IMR-90 (cell line): ENCODE measurements at regions not wholly inside any gene's neighbourhood (a gene's known extent, or its start where the extent isn't known, plus 50 kb on each side); places are given as distances from the start of the nearest gene placed in this dataset.

ENCODE experiments used
- ATAC-seq: fragments of 200-7000 bp; cut with Tn5 transposase; 2 replicates; pipeline ENCODE4 v1.9.1; 2020; ENCODE audit warnings: low read depth, mild to moderate bottlenecking, moderate library complexity
- BruUV-seq: library from RNA; stranded (reverse); fragments of 400-500 nt; replicated peaks from 2 replicates; lab custom pipeline; 2021; lab: Mats Ljungman, UMichigan
- CTCF ChIA-PET: fragments of 300-600 bp; formaldehyde crosslinking; extraction: SDS; loops from one replicate; lab custom pipeline; 2021; ENCODE audit warnings: antibody characterized with exemption; lab: Yijun Ruan, JAX
- POLR2A ChIA-PET: fragments of 300-600 bp; sonication (Branson Sonifier 250); formaldehyde crosslinking; loops from one replicate; lab custom pipeline; 2022; ENCODE audit warnings: antibody characterized with exemption; ENCODE audit not compliant: unreplicated experiment; lab: Charles Lee
- DNase-seq: peaks from one replicate; pipeline ENCODE4 v3.0.0; 2013
- H2AFZ ChIP-seq: replicated peaks from 2 replicates; pipeline ENCODE3; 2013; ENCODE audit warnings: low read length, mild to moderate bottlenecking; ENCODE audit not compliant: poor library complexity
- H2AK5ac ChIP-seq: 2 replicates; pipeline ENCODE4 v1.6.1; 2013; ENCODE audit warnings: low read depth, low read length, inconsistent platforms
- H2AK9ac ChIP-seq: replicated peaks from 2 replicates; pipeline ENCODE3; 2013; ENCODE audit warnings: mild to moderate bottlenecking, low read depth, low read length, moderate library complexity; ENCODE audit not compliant: poor library complexity
- H2BK120ac ChIP-seq: 2 replicates; pipeline ENCODE4 v1.6.1; 2013; ENCODE audit warnings: low read depth, low read length, inconsistent platforms
- H2BK15ac ChIP-seq: 3 replicates; pipeline ENCODE4 v1.6.1; 2013; ENCODE audit warnings: low read depth, low read length, inconsistent platforms
- H2BK20ac ChIP-seq: 2 replicates; pipeline ENCODE4 v1.6.1; 2013; ENCODE audit warnings: low read depth, mild to moderate bottlenecking, inconsistent platforms, low read length, moderate library complexity
- H2BK5ac ChIP-seq: 2 replicates; pipeline ENCODE4 v1.6.1; 2013; ENCODE audit warnings: mild to moderate bottlenecking, low read depth, low read length, inconsistent platforms; ENCODE audit not compliant: poor library complexity, severe bottlenecking
- H3K14ac ChIP-seq: replicated peaks from 2 replicates; pipeline ENCODE4 v1.6.1; 2013; ENCODE audit warnings: low read depth, low read length, inconsistent platforms
- H3K18ac ChIP-seq: 2 replicates; pipeline ENCODE4 v1.6.1; 2013; ENCODE audit warnings: low read depth, low read length, control low read depth
- H3K23ac ChIP-seq: 2 replicates; pipeline ENCODE4 v1.6.1; 2013; ENCODE audit warnings: low read depth, low read length, inconsistent platforms
- H3K27ac ChIP-seq: 2 replicates; pipeline ENCODE4 v1.5.1; 2013; ENCODE audit warnings: mild to moderate bottlenecking, control low read depth, low read length; ENCODE audit not compliant: insufficient read depth
- H3K27me3 ChIP-seq: 2 replicates; pipeline ENCODE4 v1.6.1; 2013; ENCODE audit warnings: low read length; ENCODE audit not compliant: control insufficient read depth, insufficient read depth
- H3K36me3 ChIP-seq: 2 replicates; pipeline ENCODE4 v1.6.1; 2013; ENCODE audit warnings: low read length, mixed read lengths; ENCODE audit not compliant: control insufficient read depth, insufficient read depth
- H3K4ac ChIP-seq: 2 replicates; pipeline ENCODE4 v1.6.1; 2013; ENCODE audit warnings: low read depth, low read length, inconsistent platforms
- H3K4me1 ChIP-seq: 2 replicates; pipeline ENCODE4 v1.6.1; 2013; ENCODE audit warnings: low read length, mixed read lengths; ENCODE audit not compliant: control insufficient read depth, insufficient read depth
- H3K4me2 ChIP-seq: 2 replicates; pipeline ENCODE4 v1.6.1; 2013; ENCODE audit warnings: low read depth, mild to moderate bottlenecking, control low read depth, low read length, moderate library complexity
- H3K4me3 ChIP-seq: 2 replicates; pipeline ENCODE4 v1.5.1; 2013; ENCODE audit warnings: low read depth, mild to moderate bottlenecking, control low read depth, low read length, moderate library complexity; ENCODE audit not compliant: insufficient read depth
- H3K56ac ChIP-seq: 2 replicates; pipeline ENCODE4 v1.6.1; 2013; ENCODE audit warnings: low read length, inconsistent platforms; ENCODE audit not compliant: insufficient read depth; ENCODE audit errors: extremely low read depth
- H3K79me1 ChIP-seq, 2 experiments: 2 replicates each; pipeline ENCODE4 v1.6.1; 2013; ENCODE audit warnings: low read length in 2 of 2, inconsistent platforms in 1 of 2, low read depth in 1 of 2
- H3K9ac ChIP-seq: 2 replicates; pipeline ENCODE4 v1.6.1; 2013; ENCODE audit warnings: low read depth, low read length, control low read depth
- H3K9me1 ChIP-seq: 2 replicates; pipeline ENCODE4 v1.6.1; 2013; ENCODE audit warnings: low read length, inconsistent platforms; ENCODE audit not compliant: insufficient read depth
- H3K9me3 ChIP-seq: 2 replicates; pipeline ENCODE4 v1.6.1; 2013; ENCODE audit warnings: low read length; ENCODE audit not compliant: control insufficient read depth, insufficient read depth
- H4K20me1 ChIP-seq: 2 replicates; pipeline ENCODE4 v1.6.1; 2013; ENCODE audit warnings: low read length, inconsistent platforms; ENCODE audit not compliant: insufficient read depth
- H4K5ac ChIP-seq: 2 replicates; pipeline ENCODE4 v1.6.1; 2013; ENCODE audit warnings: mild to moderate bottlenecking, low read depth, low read length, control low read depth
- H4K8ac ChIP-seq, 2 experiments: 2 replicates each; pipeline ENCODE4 v1.6.1; 2013; ENCODE audit warnings: low read depth in 2 of 2, low read length in 2 of 2, control low read depth in 1 of 2, inconsistent platforms in 1 of 2
- H4K91ac ChIP-seq: 2 replicates; pipeline ENCODE4 v1.6.1; 2013; ENCODE audit warnings: low read depth, low read length, inconsistent platforms; ENCODE audit not compliant: insufficient read depth
- BHLHE40 ChIP-seq: fragments of 150-350 bp; IDR thresholded peaks from 2 replicates; pipeline ENCODE4 v1.6.1; 2016; ENCODE audit warnings: mild to moderate bottlenecking, low read depth, low read length
- CEBPB ChIP-seq: IDR thresholded peaks from 2 replicates; pipeline ENCODE4 v1.6.1; 2012; ENCODE audit warnings: low read depth, low read length, improper control_type of control experiment
- CHD1 ChIP-seq: IDR thresholded peaks from 2 replicates; pipeline ENCODE4 v1.6.1; 2012; ENCODE audit warnings: low read depth, low read length, improper control_type of control experiment
- CTCF ChIP-seq: conservative IDR thresholded peaks from 2 replicates; pipeline ENCODE4 v1.5.1; 2012; ENCODE audit warnings: mild to moderate bottlenecking, low read depth, low read length, improper control_type of control experiment
- FOS ChIP-seq: fragments of 150-350 bp; IDR thresholded peaks from 2 replicates; pipeline ENCODE4 v1.6.1; 2016; ENCODE audit warnings: low read depth, low read length
- MAFK ChIP-seq: IDR thresholded peaks from 2 replicates; pipeline ENCODE4 v1.6.1; 2012; ENCODE audit warnings: low read depth, low read length, improper control_type of control experiment
- MAZ ChIP-seq: IDR thresholded peaks from 2 replicates; pipeline ENCODE4 v1.6.1; 2012; ENCODE audit warnings: low read depth, mild to moderate bottlenecking, low read length, improper control_type of control experiment, moderate library complexity, borderline replicate concordance
- MXI1 ChIP-seq: IDR thresholded peaks from 2 replicates; pipeline ENCODE4 v1.6.1; 2012; ENCODE audit warnings: low read depth, mild to moderate bottlenecking, low read length, moderate library complexity, borderline replicate concordance
- NFE2L2 ChIP-seq: fragments of 150-350 bp; IDR thresholded peaks from 2 replicates; pipeline ENCODE4 v1.6.1; 2016; ENCODE audit warnings: low read depth, mild to moderate bottlenecking, low read length
- POLR2A ChIP-seq: IDR thresholded peaks from 2 replicates; pipeline ENCODE4 v1.6.1; 2012; ENCODE audit warnings: mild to moderate bottlenecking, low read depth, low read length
- RAD21 ChIP-seq: IDR thresholded peaks from 2 replicates; pipeline ENCODE4 v1.6.1; 2012; ENCODE audit warnings: low read length, improper control_type of control experiment
- RCOR1 ChIP-seq: IDR thresholded peaks from 2 replicates; pipeline ENCODE4 v1.6.1; 2012; ENCODE audit warnings: mild to moderate bottlenecking, low read length, improper control_type of control experiment; ENCODE audit not compliant: insufficient replicate concordance
- RFX5 ChIP-seq: IDR thresholded peaks from 2 replicates; pipeline ENCODE4 v1.8.0; 2012; ENCODE audit warnings: low read depth, mild to moderate bottlenecking, low read length, moderate library complexity
- SMC3 ChIP-seq: fragments of 150-350 bp; IDR thresholded peaks from 2 replicates; pipeline ENCODE4 v1.6.1; 2016; ENCODE audit warnings: low read depth, mild to moderate bottlenecking, antibody characterized with exemption, low read length, moderate library complexity
- dilution Hi-C: fragments of 300-500 bp; cut with HindIII; formaldehyde crosslinking; loops from one replicate; pipeline ENCODE4 v1.14.3; 2018; ENCODE audit warnings: low sequenced_read_pairs; ENCODE audit not compliant: unreplicated experiment
- in situ Hi-C: fragments of 300-500 bp; cut with MboI; formaldehyde crosslinking; loops from 3 replicates; pipeline ENCODE4 v1.14.3; 2019; ENCODE audit warnings: low sequenced_read_pairs, inconsistent platforms, mixed read lengths
- intact Hi-C: fragments of 100-400 bp; cut with micrococcal nuclease; formaldehyde crosslinking; loops from 2 replicates; pipeline ENCODE4 v1.10.0; 2022
- TF ChIP-seq, protein P1 (sequence below): fragments of 150-350 bp; IDR thresholded peaks from 2 replicates; pipeline ENCODE4 v1.6.1; 2016; ENCODE audit warnings: low read depth, mild to moderate bottlenecking, low read length, moderate library complexity, borderline replicate concordance
- TF ChIP-seq, protein P2 (sequence below): fragments of 150-350 bp; IDR thresholded peaks from 2 replicates; pipeline ENCODE4 v1.6.1; 2017; ENCODE audit warnings: mild to moderate bottlenecking, antibody characterized with exemption, low read length, low read depth

- BruUV-seq, result no TSS peak
- ATAC-seq (no peak), DNase-seq (no peak)
- H2BK15ac ChIP-seq, result no peak overlapping the region
- H3K4me1 ChIP-seq, result no peaks in the 10 kb centered on the region; the same call in 1 of the 2 replicates
- H3K9me3 ChIP-seq, result no peaks in the 10 kb centered on the region
- H2AK5ac ChIP-seq, result no peak overlapping the region
- no peaks in the 10 kb centered on the region for H3K36me3 ChIP-seq
- dilution Hi-C loops (no loop called here), in situ Hi-C loops (no loop called here), intact Hi-C loops (no loop called here)
- H3K23ac ChIP-seq, result no peak overlapping the region
- H4K20me1 ChIP-seq, result no peaks in the 10 kb centered on the region
- H3K18ac ChIP-seq, result no peak overlapping the region
- no peak overlapping the region for H3K9ac ChIP-seq
- H2BK20ac ChIP-seq, result no peak overlapping the region
- H3K4me3 ChIP-seq, result no peak overlapping the region
- no peak overlapping the region for H3K56ac ChIP-seq
- H3K9me1 ChIP-seq, result no peaks in the 10 kb centered on the region
- no peak overlapping the region for H2AK9ac ChIP-seq
- no peak overlapping the region for H3K4ac ChIP-seq
- no peaks in the 10 kb centered on the region for H3K79me1 ChIP-seq
- H4K5ac ChIP-seq, result no peak overlapping the region
- ChIA-PET POLR2A (no interaction called here), CTCF (no interaction called here)
- H3K4me2 ChIP-seq, result no peak overlapping the region
- TF ChIP-seq MAZ (no peak), FOS (no peak), CEBPB (no peak), NFE2L2 (no peak), BHLHE40 (no peak), CTCF (no peak), RFX5 (no peak), SMC3 (no peak), MXI1 (no peak), POLR2A (no peak), RCOR1 (no peak), RAD21 (no peak), CHD1 (no peak), MAFK (no peak)
- TF ChIP-seq, protein P1, sequence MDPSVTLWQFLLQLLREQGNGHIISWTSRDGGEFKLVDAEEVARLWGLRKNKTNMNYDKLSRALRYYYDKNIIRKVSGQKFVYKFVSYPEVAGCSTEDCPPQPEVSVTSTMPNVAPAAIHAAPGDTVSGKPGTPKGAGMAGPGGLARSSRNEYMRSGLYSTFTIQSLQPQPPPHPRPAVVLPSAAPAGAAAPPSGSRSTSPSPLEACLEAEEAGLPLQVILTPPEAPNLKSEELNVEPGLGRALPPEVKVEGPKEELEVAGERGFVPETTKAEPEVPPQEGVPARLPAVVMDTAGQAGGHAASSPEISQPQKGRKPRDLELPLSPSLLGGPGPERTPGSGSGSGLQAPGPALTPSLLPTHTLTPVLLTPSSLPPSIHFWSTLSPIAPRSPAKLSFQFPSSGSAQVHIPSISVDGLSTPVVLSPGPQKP, result no peak
- TF ChIP-seq, protein P2, sequence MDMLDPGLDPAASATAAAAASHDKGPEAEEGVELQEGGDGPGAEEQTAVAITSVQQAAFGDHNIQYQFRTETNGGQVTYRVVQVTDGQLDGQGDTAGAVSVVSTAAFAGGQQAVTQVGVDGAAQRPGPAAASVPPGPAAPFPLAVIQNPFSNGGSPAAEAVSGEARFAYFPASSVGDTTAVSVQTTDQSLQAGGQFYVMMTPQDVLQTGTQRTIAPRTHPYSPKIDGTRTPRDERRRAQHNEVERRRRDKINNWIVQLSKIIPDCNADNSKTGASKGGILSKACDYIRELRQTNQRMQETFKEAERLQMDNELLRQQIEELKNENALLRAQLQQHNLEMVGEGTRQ, result no peak
- no peak overlapping the region for H2BK120ac ChIP-seq
- no peak overlapping the region for H4K91ac ChIP-seq
- H3K27ac ChIP-seq, result no peak overlapping the region
- H3K14ac ChIP-seq, result no peak overlapping the region
- H3K27me3 ChIP-seq, result no peaks in the 10 kb centered on the region; the same call in 1 of the 2 replicates
- no peak overlapping the region for H4K8ac ChIP-seq
- no peak overlapping the region for H2AFZ ChIP-seq
- no peak overlapping the region for H2BK5ac ChIP-seq
These were observed 160.9 kb upstream of the VRK2 start for GRCh38 chr2:57885742-57886141.
